ENCODE measurements at regions not wholly inside any gene's neighbourhood (a gene's known extent, or its start where the extent isn't known, plus 50 kb on each side); places are given as distances from the start of the nearest gene placed in this dataset.

GRCh38 chr21:8988696-8989095 lies 1532.7 kb upstream of the TPTE start:
- no peak for TF ChIP-seq MAX (IDR thresholded peaks at IDR 0.05)
- no peak for TF ChIP-seq JUNB (IDR thresholded peaks at IDR 0.05)
- TF ChIP-seq ELK1 (IDR thresholded peaks at IDR 0.05; ENCODE audit: low read depth, low read length), result no peak

All from A549 (cell line).